DND-41 (cell line): ENCODE measurements at regions not wholly inside any gene's neighbourhood (a gene's known extent, or its start where the extent isn't known, plus 50 kb on each side); places are given as distances from the start of the nearest gene placed in this dataset.
A peak's percentile ranks its signal among the peaks of the same experiment; 100 is the strongest.

ENCODE experiments used
- ATAC-seq: fragments of 200-7000 bp; cut with Tn5 transposase; 3 replicates; pipeline ENCODE4 v1.9.1; 2021; ENCODE audit warnings: low read depth; ENCODE audit not compliant: insufficient read depth
- DNase-seq: peaks from one replicate; pipeline ENCODE4 v3.0.0-alpha.2; 2020
- H2AFZ ChIP-seq: 2 replicates; pipeline ENCODE4 v1.6.0; 2012; ENCODE audit warnings: low read depth, low read length
- H3K27ac ChIP-seq: 2 replicates; pipeline ENCODE4 v1.5.1; 2012; ENCODE audit warnings: low read length, inconsistent platforms
- H3K27me3 ChIP-seq: fragments of 200-600 bp; sonication (generic); 2 replicates; pipeline ENCODE4 v1.6.0; 2012; ENCODE audit warnings: low read length, mild to moderate bottlenecking, inconsistent platforms; ENCODE audit not compliant: insufficient read depth, poor library complexity
- H3K36me3 ChIP-seq: 2 replicates; pipeline ENCODE4 v1.5.1; 2012; ENCODE audit warnings: low read length, inconsistent platforms; ENCODE audit not compliant: insufficient read depth
- H3K4me1 ChIP-seq: 2 replicates; pipeline ENCODE4 v1.5.1; 2012; ENCODE audit warnings: mild to moderate bottlenecking, low read length; ENCODE audit not compliant: insufficient read depth
- H3K4me2 ChIP-seq: 2 replicates; pipeline ENCODE4 v1.6.0; 2012; ENCODE audit warnings: mild to moderate bottlenecking, moderate library complexity, low read length, inconsistent platforms; ENCODE audit not compliant: insufficient read depth
- H3K4me3 ChIP-seq, 2 experiments: fragments of 200-600 bp in 1 of 2; shearing (Covaris generic) in 1 of 2; 2 replicates each; pipeline ENCODE4 v1.5.1; 2012 to 2016; ENCODE audit warnings: inconsistent platforms in 2 of 2, low read length in 2 of 2, mild to moderate bottlenecking in 2 of 2, low read depth in 1 of 2, moderate library complexity in 1 of 2
- H3K79me2 ChIP-seq: 2 replicates; pipeline ENCODE4 v1.6.0; 2012; ENCODE audit warnings: low read length, inconsistent platforms; ENCODE audit not compliant: insufficient read depth
- H3K9ac ChIP-seq: 2 replicates; pipeline ENCODE4 v1.6.0; 2012; ENCODE audit warnings: low read depth, mild to moderate bottlenecking, inconsistent platforms, low read length, moderate library complexity
- H3K9me3 ChIP-seq: 2 replicates; pipeline ENCODE4 v1.5.1; 2012; ENCODE audit warnings: low read length, moderate library complexity, mild to moderate bottlenecking, inconsistent platforms; ENCODE audit not compliant: insufficient read depth, severe bottlenecking
- H4K20me1 ChIP-seq: 2 replicates; pipeline ENCODE4 v1.6.0; 2012; ENCODE audit warnings: low read length; ENCODE audit not compliant: insufficient read depth
- EZH2 ChIP-seq: IDR thresholded peaks from 3 replicates; pipeline ENCODE4 v1.6.1; 2012; ENCODE audit warnings: borderline replicate concordance, low read depth, mild to moderate bottlenecking, moderate library complexity, low read length, inconsistent platforms; ENCODE audit not compliant: severe bottlenecking
- TF ChIP-seq, protein P1 (sequence below): IDR thresholded peaks from 2 replicates; pipeline ENCODE4 v1.5.1; 2012; ENCODE audit warnings: borderline replicate concordance, low read length, moderate library complexity, mild to moderate bottlenecking; ENCODE audit not compliant: poor library complexity, severe bottlenecking; ENCODE audit errors: extremely low read depth

DNA sequence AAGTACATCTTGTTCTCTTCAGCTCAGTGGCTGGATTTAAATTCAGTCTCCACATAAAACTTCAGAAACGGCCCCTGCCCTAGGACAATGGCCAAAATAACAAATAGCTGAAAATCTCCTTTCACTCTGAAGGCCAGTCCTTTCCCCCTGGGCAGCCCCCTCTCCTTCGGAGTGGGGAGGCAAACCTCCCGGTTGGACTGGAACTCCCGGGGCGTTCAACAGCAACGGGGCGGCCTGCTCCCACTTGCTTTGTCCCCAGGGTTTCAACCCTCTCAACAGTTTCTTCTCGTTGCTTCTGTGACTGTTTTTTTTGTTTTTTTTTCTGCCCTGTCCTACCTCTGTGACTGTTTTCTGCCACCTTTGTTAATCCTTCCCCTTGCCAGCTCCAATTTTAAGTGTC is 102.6 kb upstream of the DUSP22 start:
- H3K9me3 ChIP-seq, result no peaks in the 10 kb centered on the region
- peaks cover 5% of the 10 kb centered on the region for H3K27me3 ChIP-seq
- no peak for ATAC-seq
- no peak overlapping the region for H2AFZ ChIP-seq
- no peak for DNase-seq
- H3K79me2 ChIP-seq, result no peaks in the 10 kb centered on the region
- H3K36me3 ChIP-seq, result no peaks in the 10 kb centered on the region
- H4K20me1 ChIP-seq, result no peaks in the 10 kb centered on the region
- peaks cover 10% of the 10 kb centered on the region for H3K4me1 ChIP-seq
- H3K4me2 ChIP-seq, result no peak overlapping the region
- no peak overlapping the region for H3K9ac ChIP-seq
- no peak for TF ChIP-seq EZH2
- TF ChIP-seq, protein P1, sequence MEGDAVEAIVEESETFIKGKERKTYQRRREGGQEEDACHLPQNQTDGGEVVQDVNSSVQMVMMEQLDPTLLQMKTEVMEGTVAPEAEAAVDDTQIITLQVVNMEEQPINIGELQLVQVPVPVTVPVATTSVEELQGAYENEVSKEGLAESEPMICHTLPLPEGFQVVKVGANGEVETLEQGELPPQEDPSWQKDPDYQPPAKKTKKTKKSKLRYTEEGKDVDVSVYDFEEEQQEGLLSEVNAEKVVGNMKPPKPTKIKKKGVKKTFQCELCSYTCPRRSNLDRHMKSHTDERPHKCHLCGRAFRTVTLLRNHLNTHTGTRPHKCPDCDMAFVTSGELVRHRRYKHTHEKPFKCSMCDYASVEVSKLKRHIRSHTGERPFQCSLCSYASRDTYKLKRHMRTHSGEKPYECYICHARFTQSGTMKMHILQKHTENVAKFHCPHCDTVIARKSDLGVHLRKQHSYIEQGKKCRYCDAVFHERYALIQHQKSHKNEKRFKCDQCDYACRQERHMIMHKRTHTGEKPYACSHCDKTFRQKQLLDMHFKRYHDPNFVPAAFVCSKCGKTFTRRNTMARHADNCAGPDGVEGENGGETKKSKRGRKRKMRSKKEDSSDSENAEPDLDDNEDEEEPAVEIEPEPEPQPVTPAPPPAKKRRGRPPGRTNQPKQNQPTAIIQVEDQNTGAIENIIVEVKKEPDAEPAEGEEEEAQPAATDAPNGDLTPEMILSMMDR, result no peak
- H3K4me3 ChIP-seq, result no peak overlapping the region
- H3K27ac ChIP-seq, result no peak overlapping the region

DNA sequence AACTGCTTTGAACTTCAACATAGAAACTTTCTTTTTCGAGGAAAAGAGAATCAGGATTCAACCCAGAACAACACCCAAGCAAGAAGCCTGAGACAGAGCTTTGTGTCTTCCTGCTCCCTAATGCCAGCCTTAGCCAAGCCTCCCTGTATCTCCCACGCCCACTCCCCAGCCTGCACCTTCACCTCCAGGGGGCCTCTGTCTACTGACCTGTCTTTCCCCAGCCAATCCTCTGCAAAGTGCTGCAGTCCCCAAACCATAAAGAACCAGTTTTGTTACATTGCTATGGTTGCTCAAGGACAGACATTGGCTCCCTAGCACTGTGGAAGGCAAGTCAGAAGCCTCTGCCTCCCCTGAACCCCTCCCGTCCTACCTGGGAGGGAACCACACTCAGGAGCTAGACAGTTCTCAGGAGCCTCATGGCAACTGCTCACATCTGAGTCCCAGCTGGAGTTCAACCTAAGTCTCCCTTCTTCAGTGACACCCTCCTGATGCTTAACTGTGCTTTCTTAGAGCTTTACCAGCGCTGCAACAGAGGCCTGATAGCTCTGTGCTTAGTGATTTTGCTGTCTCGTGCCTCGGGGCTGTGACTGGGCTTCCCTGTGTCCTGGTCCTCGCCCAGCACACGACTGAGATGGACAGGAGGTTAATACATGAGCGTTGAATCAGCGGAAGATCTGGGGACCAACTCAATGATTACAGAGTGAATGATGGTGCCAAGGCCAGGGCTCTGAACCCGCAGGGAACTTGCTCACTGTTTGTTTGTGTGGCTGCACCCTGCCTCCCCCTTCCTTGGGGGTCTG is 101.5 kb upstream of the DUSP22 start:
- no peak overlapping the region for H3K9ac ChIP-seq
- H2AFZ ChIP-seq, result no peak overlapping the region
- TF ChIP-seq, protein P1, result peak; percentile 29
- no peak for TF ChIP-seq EZH2
- no peaks in the 10 kb centered on the region for H4K20me1 ChIP-seq
- H3K4me1 ChIP-seq, result peaks cover 10% of the 10 kb centered on the region
- ATAC-seq, result no peak
- no peak for DNase-seq
- no peak overlapping the region for H3K4me3 ChIP-seq
- H3K9me3 ChIP-seq, result no peaks in the 10 kb centered on the region
- no peaks in the 10 kb centered on the region for H3K79me2 ChIP-seq
- H3K4me2 ChIP-seq, result no peak overlapping the region
- no peaks in the 10 kb centered on the region for H3K36me3 ChIP-seq
- peaks cover 5% of the 10 kb centered on the region for H3K27me3 ChIP-seq
- no peak overlapping the region for H3K27ac ChIP-seq

DNA sequence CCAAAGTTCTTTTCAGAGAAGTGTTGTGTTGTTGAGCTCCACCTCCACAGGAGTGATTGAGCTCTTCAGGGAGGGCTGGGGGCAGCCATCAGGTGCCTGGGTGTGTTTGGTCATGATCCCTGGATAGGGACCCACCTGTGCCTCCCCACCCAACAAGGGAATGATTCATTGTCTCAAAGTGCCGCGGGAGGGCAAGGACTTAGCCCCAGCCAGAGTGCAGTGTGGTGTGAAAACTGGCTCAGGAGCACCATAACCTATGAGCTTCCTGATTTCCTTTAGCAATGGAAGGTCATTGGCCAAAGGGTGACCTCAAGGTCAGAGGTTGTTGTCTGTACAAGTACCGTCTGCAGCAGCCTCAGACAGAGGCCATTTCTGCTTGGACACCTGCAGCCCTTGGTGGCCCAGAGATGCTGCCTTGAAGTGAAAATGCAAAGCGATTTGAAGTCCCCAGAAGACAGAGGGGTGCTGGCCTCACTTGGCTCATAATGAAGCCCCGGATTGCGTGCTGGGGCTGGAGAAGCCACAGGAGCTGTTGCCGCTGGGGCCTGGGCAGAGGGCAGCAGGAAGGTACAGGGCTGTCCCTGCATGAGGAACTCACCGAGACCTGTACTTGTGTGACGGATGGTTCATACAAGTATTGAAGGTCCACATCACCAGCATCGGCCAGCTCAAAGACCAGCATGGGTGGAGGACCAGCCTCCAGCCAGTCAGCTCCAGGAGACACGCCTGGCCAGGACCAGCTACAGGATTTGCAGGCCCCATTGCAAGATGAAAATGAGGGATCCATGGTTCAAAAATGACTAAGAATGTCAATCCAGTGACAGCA is 100.6 kb upstream of the DUSP22 start:
- Histone ChIP-seq H3K27ac (no peak overlapping the region), H3K9ac (no peak overlapping the region), H3K4me1 (peaks cover 10% of the 10 kb centered on the region), H3K27me3 (peaks cover 4% of the 10 kb centered on the region), H3K4me2 (no peak overlapping the region), H3K9me3 (no peaks in the 10 kb centered on the region), H3K79me2 (no peaks in the 10 kb centered on the region), H4K20me1 (no peaks in the 10 kb centered on the region), H3K4me3 (no peak overlapping the region), H3K36me3 (no peaks in the 10 kb centered on the region), H2AFZ (no peak overlapping the region)
- DNase-seq (no peak), ATAC-seq (no peak)
- TF ChIP-seq, protein P1, result no peak
- TF ChIP-seq EZH2, result no peak
